GM23248 (cell line): ENCODE measurements at regions not wholly inside any gene's neighbourhood (a gene's known extent, or its start where the extent isn't known, plus 50 kb on each side); places are given as distances from the start of the nearest gene placed in this dataset.

Experiments
- EZH2 ChIP-seq: fragments of 200-600 bp; sonication (generic); IDR thresholded peaks from 2 replicates; pipeline ENCODE4 v1.6.1; 2018; ENCODE audit warnings: antibody characterized with exemption, mild to moderate bottlenecking; ENCODE audit not compliant: insufficient read depth, poor library complexity, severe bottlenecking
- EZH2phosphoT487 ChIP-seq: fragments of 200-600 bp; sonication (generic); IDR thresholded peaks from 2 replicates; pipeline ENCODE4 v1.6.1; 2018; ENCODE audit warnings: antibody characterized with exemption, moderate library complexity, mild to moderate bottlenecking, low read depth; ENCODE audit not compliant: insufficient read depth

GRCh38 chr13:65301506-65301905 is 1928.6 kb downstream of the PCDH9 start:
- TF ChIP-seq EZH2 (no peak), EZH2phosphoT487 (no peak)
